ENCODE measurements at regions not wholly inside any gene's neighbourhood (a gene's known extent, or its start where the extent isn't known, plus 50 kb on each side); places are given as distances from the start of the nearest gene placed in this dataset.

DNA sequence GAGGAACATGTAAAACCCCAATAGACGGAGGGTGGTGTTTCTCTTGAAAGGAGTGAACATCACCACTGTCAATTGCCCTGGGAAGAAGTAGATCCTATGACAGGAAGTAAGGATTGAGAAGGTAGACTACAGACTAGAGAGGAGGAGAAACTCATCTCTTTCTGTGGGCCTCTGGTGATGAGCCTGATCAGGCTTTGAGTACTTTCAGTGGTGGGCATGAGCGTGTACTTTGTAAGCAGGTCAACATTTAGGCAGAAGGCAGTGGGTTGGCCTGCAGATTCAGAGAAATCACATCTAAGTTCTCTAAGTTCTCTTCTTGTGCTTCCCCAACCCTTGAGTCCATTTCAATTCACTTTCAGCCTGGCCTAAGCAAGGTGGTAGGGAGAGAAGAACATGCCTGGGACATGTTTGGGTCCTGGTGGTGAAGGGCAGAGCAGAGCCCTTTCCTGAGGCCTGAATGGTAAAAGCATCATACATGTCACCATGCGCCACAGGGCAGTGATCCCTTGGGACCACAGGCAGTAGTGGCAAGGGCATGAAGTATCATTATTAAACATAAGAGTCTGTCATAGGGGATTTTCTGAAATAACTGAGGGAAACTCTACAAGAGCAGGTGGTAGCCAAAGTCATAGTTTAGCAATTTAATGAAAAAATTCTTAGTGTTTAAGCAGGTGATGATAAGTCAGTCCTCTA is 56.4 kb upstream of the ANKRD1 start:
- ChIA-PET POLR2A (no interaction called here), CTCF (no interaction called here)
- Histone ChIP-seq H3K79me2 (ENCODE audit: insufficient read depth) (no peaks in the 10 kb centered on the region), H3K9me2 (no peaks in the 10 kb centered on the region), H3K4me3 (ENCODE audit: low read depth in 2 of 2, low read length in 1 of 2) (no peak overlapping the region), H3K4me2 (no peak overlapping the region), H3K9ac (no peak overlapping the region), H3K27ac (ENCODE audit: low read depth in 2 of 2, low read length in 1 of 2) (no peak overlapping the region), H3K4me1 (ENCODE audit: control insufficient read depth in 1 of 2, insufficient read depth in 2 of 2, low read depth in 1 of 2, low read length in 1 of 2) (no peaks in the 10 kb centered on the region), H4K20me1 (ENCODE audit: insufficient read depth) (no peaks in the 10 kb centered on the region), H3F3A (replicated peaks; ENCODE audit: insufficient read depth) (no peaks in the 10 kb centered on the region), H3K27me3 (ENCODE audit: insufficient read depth) (no peaks in the 10 kb centered on the region), H2AFZ (ENCODE audit: low read depth) (no peak overlapping the region), H3K36me3 (replicated peaks in 1 of 2; ENCODE audit: control insufficient read depth in 1 of 2, insufficient read depth in 2 of 2, low read length in 1 of 2) (no peaks in the 10 kb centered on the region), H3K9me3 (no peaks in the 10 kb centered on the region)
- 98% methylated on average over 3 of the region's 3 CpGs for WGBS (ENCODE audit: low lambda C conversion rate)
- TF ChIP-seq GATA2 (CRISPR knock-in tag; IDR thresholded peaks at IDR 0.05), result no peak
- TF ChIP-seq, protein P1, sequence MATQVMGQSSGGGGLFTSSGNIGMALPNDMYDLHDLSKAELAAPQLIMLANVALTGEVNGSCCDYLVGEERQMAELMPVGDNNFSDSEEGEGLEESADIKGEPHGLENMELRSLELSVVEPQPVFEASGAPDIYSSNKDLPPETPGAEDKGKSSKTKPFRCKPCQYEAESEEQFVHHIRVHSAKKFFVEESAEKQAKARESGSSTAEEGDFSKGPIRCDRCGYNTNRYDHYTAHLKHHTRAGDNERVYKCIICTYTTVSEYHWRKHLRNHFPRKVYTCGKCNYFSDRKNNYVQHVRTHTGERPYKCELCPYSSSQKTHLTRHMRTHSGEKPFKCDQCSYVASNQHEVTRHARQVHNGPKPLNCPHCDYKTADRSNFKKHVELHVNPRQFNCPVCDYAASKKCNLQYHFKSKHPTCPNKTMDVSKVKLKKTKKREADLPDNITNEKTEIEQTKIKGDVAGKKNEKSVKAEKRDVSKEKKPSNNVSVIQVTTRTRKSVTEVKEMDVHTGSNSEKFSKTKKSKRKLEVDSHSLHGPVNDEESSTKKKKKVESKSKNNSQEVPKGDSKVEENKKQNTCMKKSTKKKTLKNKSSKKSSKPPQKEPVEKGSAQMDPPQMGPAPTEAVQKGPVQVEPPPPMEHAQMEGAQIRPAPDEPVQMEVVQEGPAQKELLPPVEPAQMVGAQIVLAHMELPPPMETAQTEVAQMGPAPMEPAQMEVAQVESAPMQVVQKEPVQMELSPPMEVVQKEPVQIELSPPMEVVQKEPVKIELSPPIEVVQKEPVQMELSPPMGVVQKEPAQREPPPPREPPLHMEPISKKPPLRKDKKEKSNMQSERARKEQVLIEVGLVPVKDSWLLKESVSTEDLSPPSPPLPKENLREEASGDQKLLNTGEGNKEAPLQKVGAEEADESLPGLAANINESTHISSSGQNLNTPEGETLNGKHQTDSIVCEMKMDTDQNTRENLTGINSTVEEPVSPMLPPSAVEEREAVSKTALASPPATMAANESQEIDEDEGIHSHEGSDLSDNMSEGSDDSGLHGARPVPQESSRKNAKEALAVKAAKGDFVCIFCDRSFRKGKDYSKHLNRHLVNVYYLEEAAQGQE (IDR thresholded peaks at IDR 0.05; ENCODE audit: low read depth, low read length), result no peak
- TF ChIP-seq SMC3 (IDR thresholded peaks at IDR 0.05; ENCODE audit: low read depth, low read length), result no peak
- no peak for TF ChIP-seq MXI1 (IDR thresholded peaks at IDR 0.05; ENCODE audit: low read depth, low read length)
- no peak for TF ChIP-seq EZH2phosphoT487 (IDR thresholded peaks at IDR 0.05; ENCODE audit: borderline replicate concordance, low read depth)
- TF ChIP-seq NFIC (IDR thresholded peaks at IDR 0.05; ENCODE audit: borderline replicate concordance), result no peak
- TF ChIP-seq SIN3A (IDR thresholded peaks at IDR 0.05; ENCODE audit: borderline replicate concordance, low read depth, low read length), result no peak
- no peak for TF ChIP-seq EP300 (IDR thresholded peaks at IDR 0.05; ENCODE audit: borderline replicate concordance in 1 of 2, low read depth in 1 of 2, low read length in 1 of 2)
- TF ChIP-seq PBX3 (IDR thresholded peaks at IDR 0.05), result no peak
- TF ChIP-seq FOXJ3 (CRISPR knock-in tag; IDR thresholded peaks at IDR 0.05), result no peak
- no peak for TF ChIP-seq ELF1 (IDR thresholded peaks at IDR 0.05)
- TF ChIP-seq TEAD4 (IDR thresholded peaks at IDR 0.05; ENCODE audit: borderline replicate concordance, insufficient read depth), result no peak
- TF ChIP-seq ZBTB33 (IDR thresholded peaks at IDR 0.05; ENCODE audit: borderline replicate concordance, low read depth), result no peak
- no peak for TF ChIP-seq TAF1 (IDR thresholded peaks at IDR 0.05; ENCODE audit: borderline replicate concordance, low read depth, low read length)
- DNase-seq, result no peak

Data from SK-N-SH (cell line).